Mesendoderm (in vitro differentiated cells): ENCODE measurements at regions not wholly inside any gene's neighbourhood (a gene's known extent, or its start where the extent isn't known, plus 50 kb on each side); places are given as distances from the start of the nearest gene placed in this dataset.
"Not testable (repeated sequence)": the region's sequence is repeated elsewhere in the genome, so short reads cannot be mapped to it uniquely, and the experiment has no call there.

ENCODE experiments used
- DNase-seq: peaks from one replicate; pipeline ENCODE4 v3.0.0; 2013
- H2AK5ac ChIP-seq: 2 replicates; pipeline ENCODE4 v1.6.1; 2013; ENCODE audit warnings: low read length, inconsistent platforms
- H2BK120ac ChIP-seq: 2 replicates; pipeline ENCODE4 v1.6.1; 2013; ENCODE audit warnings: low read depth, mild to moderate bottlenecking, low read length, moderate library complexity, mixed read lengths
- H2BK15ac ChIP-seq: replicated peaks from 2 replicates; pipeline ENCODE4 v1.6.1; 2013; ENCODE audit warnings: low read depth, mild to moderate bottlenecking, moderate library complexity
- H2BK5ac ChIP-seq: 2 replicates; pipeline ENCODE4 v1.6.1; 2013; ENCODE audit warnings: low read length, inconsistent platforms
- H3K18ac ChIP-seq: 2 replicates; pipeline ENCODE4 v1.6.1; 2013; ENCODE audit warnings: mild to moderate bottlenecking, low read length, mixed read lengths
- H3K23ac ChIP-seq: one replicate; pipeline ENCODE4 v1.6.1; 2013; ENCODE audit warnings: low read length
- H3K27ac ChIP-seq: 2 replicates; pipeline ENCODE4 v1.5.1; 2013; ENCODE audit warnings: low read depth, mild to moderate bottlenecking, inconsistent platforms, low read length, moderate library complexity
- H3K27me3 ChIP-seq: 2 replicates; pipeline ENCODE4 v1.6.1; 2013; ENCODE audit warnings: low read length, control low read depth, mild to moderate bottlenecking, inconsistent platforms; ENCODE audit not compliant: insufficient read depth, poor library complexity
- H3K36me3 ChIP-seq: 2 replicates; pipeline ENCODE4 v1.6.1; 2013; ENCODE audit warnings: low read length, inconsistent platforms; ENCODE audit not compliant: control insufficient read depth, insufficient read depth
- H3K4ac ChIP-seq: one replicate; pipeline ENCODE4 v1.6.1; 2013; ENCODE audit warnings: low read depth, mild to moderate bottlenecking, low read length, moderate library complexity
- H3K4me1 ChIP-seq: 2 replicates; pipeline ENCODE4 v1.6.1; 2013; ENCODE audit warnings: low read depth, low read length, inconsistent platforms; ENCODE audit not compliant: control insufficient read depth
- H3K4me2 ChIP-seq: 2 replicates; pipeline ENCODE4 v1.6.1; 2013; ENCODE audit warnings: low read length
- H3K4me3 ChIP-seq: 2 replicates; pipeline ENCODE4 v1.5.1; 2013; ENCODE audit warnings: mild to moderate bottlenecking, low read length
- H3K56ac ChIP-seq: one replicate; pipeline ENCODE4 v1.6.1; 2013; ENCODE audit warnings: low read length
- H3K79me1 ChIP-seq: 2 replicates; pipeline ENCODE4 v1.6.1; 2013; ENCODE audit warnings: low read length, inconsistent platforms
- H3K79me2 ChIP-seq: 2 replicates; pipeline ENCODE4 v1.6.1; 2013; ENCODE audit warnings: mild to moderate bottlenecking, low read length; ENCODE audit not compliant: control insufficient read depth, insufficient read depth
- H3K9ac ChIP-seq: 2 replicates; pipeline ENCODE4 v1.6.1; 2013; ENCODE audit warnings: low read length, inconsistent platforms
- H4K5ac ChIP-seq: one replicate; pipeline ENCODE4 v1.6.1; 2013; ENCODE audit warnings: low read length
- H4K8ac ChIP-seq: one replicate; pipeline ENCODE4 v1.6.1; 2013; ENCODE audit warnings: low read depth, mild to moderate bottlenecking, control low read depth, low read length, moderate library complexity
- WGBS: extraction: QIAGEN DNeasy Blood & Tissue Kit; methylation state at CpG from one replicate; pipeline ENCODE4 v1.1.7; 2013; ENCODE audit warnings: low lambda C conversion rate, missing lambda C conversion rate; ENCODE audit not compliant: insufficient coverage; ENCODE audit errors: extremely low coverage; 5-methylcytosine and 5-hydroxymethylcytosine counted together

DNA sequence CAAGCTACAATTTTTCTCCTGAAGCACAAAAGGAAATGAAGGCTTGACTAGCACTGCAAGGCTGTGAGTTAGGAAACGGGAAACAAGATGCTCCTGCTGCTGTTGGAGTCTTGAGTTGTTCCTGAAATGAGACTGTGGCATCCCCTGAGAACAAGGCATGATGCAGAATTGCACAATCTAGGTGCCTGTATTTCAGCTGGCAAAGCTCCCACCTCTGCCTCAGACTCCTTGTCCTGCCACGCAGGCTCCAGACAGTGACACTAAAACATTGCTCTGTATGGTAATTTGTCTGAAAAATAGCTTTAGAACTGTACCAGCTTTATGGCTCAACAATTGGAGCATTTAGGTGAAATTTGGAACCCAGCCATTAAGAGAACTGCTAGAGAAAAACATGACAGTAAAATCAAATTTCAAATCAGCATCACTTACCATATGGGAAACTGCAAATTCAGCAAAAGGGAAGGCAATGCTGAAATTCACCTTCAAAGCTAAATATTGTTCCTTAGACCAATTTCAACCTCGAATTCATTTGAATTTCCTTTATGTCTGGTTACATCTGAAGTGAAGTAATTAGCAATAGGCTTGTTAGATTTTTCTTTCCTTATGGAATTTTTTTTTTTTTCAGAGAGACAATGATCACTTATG is 103.4 kb downstream of the MFAP3L start:
- no peaks in the 10 kb centered on the region for H3K79me1 ChIP-seq
- no peak overlapping the region for H3K4ac ChIP-seq
- H4K5ac ChIP-seq: no peak overlapping the region
- peak overlapping the region; percentile 49 for H2BK5ac ChIP-seq
- no peak overlapping the region for H3K9ac ChIP-seq
- no peak overlapping the region for H2BK120ac ChIP-seq
- H3K4me3 ChIP-seq: no peak overlapping the region
- H3K4me2 ChIP-seq: no peak overlapping the region
- no peaks in the 10 kb centered on the region for H3K27me3 ChIP-seq
- H3K36me3 ChIP-seq: no peaks in the 10 kb centered on the region
- H3K56ac ChIP-seq: peak overlapping the region; percentile 22
- no peak overlapping the region for H4K8ac ChIP-seq
- no peak for DNase-seq
- H3K18ac ChIP-seq: peak overlapping the region; percentile 9
- no CpG with 5 or more reads among the region's 3 CpGs for WGBS
- no peak overlapping the region for H3K23ac ChIP-seq
- peaks cover 8% of the 10 kb centered on the region for H3K4me1 ChIP-seq
- H2AK5ac ChIP-seq: no peak overlapping the region
- H2BK15ac ChIP-seq: no peak overlapping the region
- no peak overlapping the region for H3K27ac ChIP-seq
- H3K79me2 ChIP-seq: no peaks in the 10 kb centered on the region

- H2AK5ac ChIP-seq: no peak overlapping the region
- no CpG with 5 or more reads among the region's 1 CpG for WGBS
- no peaks in the 10 kb centered on the region for H3K79me2 ChIP-seq
These were observed 104.5 kb downstream of the MFAP3L start for GRCh38 chr4:169921732-169922131.

GRCh38 chr4:169921237-169921636 is 105.0 kb downstream of the MFAP3L start:
- H4K8ac ChIP-seq: no peak overlapping the region
- no CpG with 5 or more reads among the region's 9 CpGs for WGBS

More at GRCh38 chr4:169921732-169922131, 104.5 kb downstream of the MFAP3L start:
- Histone ChIP-seq H3K4me2 (no peak overlapping the region), H3K23ac (no peak overlapping the region), H3K9ac (no peak overlapping the region), H3K4me3 (no peak overlapping the region), H3K56ac (no peak overlapping the region), H3K79me1 (no peaks in the 10 kb centered on the region), H3K4ac (peak overlapping the region; percentile 6), H2BK5ac (no peak overlapping the region), H4K8ac (no peak overlapping the region), H2BK15ac (no peak overlapping the region), H3K36me3 (no peaks in the 10 kb centered on the region), H3K18ac (peak overlapping the region; percentile 25), H3K27me3 (no peaks in the 10 kb centered on the region), H3K4me1 (peaks cover 8% of the 10 kb centered on the region), H3K27ac (no peak overlapping the region), H2BK120ac (peak overlapping the region; percentile 33), H4K5ac (no peak overlapping the region)
- DNase-seq: no peak

GRCh38 chr4:169919194-169920124 is 106.7 kb downstream of the MFAP3L start:
- not testable (repeated sequence) for H2AK5ac ChIP-seq, H3K79me1 ChIP-seq, H3K79me2 ChIP-seq, H3K4me2 ChIP-seq, H3K9ac ChIP-seq, H3K4me3 ChIP-seq, H3K4me1 ChIP-seq, H4K8ac ChIP-seq, H3K23ac ChIP-seq, H3K36me3 ChIP-seq, H3K27me3 ChIP-seq, H4K5ac ChIP-seq
- DNase-seq: peak; percentile 94
- Histone ChIP-seq H3K27ac (peak overlapping the region; percentile 99), H2BK120ac (peak overlapping the region; percentile 79), H3K18ac (peak overlapping the region; percentile 76), H2BK15ac (peak overlapping the region; percentile 79), H3K56ac (peak overlapping the region; percentile 62), H3K4ac (peak overlapping the region; percentile 59), H2BK5ac (peak overlapping the region; percentile 95)
- WGBS: no CpG with 5 or more reads among the region's 12 CpGs

More at GRCh38 chr4:169921237-169921636, 105.0 kb downstream of the MFAP3L start:
- H4K5ac ChIP-seq: no peak overlapping the region
- peaks cover 8% of the 10 kb centered on the region for H3K4me1 ChIP-seq
- DNase-seq: no peak
- H3K4me2 ChIP-seq: no peak overlapping the region
- H3K56ac ChIP-seq: peak overlapping the region; percentile 6
- H3K79me1 ChIP-seq: no peaks in the 10 kb centered on the region
- H3K23ac ChIP-seq: no peak overlapping the region
- H3K4ac ChIP-seq: no peak overlapping the region
- H3K18ac ChIP-seq: peak overlapping the region; percentile 25
- no peaks in the 10 kb centered on the region for H3K36me3 ChIP-seq
- no peak overlapping the region for H3K4me3 ChIP-seq
- H2BK15ac ChIP-seq: peak overlapping the region; percentile 87
- no peak overlapping the region for H2BK5ac ChIP-seq
- no peak overlapping the region for H3K27ac ChIP-seq
- H2BK120ac ChIP-seq: peak overlapping the region; percentile 33
- no peaks in the 10 kb centered on the region for H3K27me3 ChIP-seq
- no peaks in the 10 kb centered on the region for H3K79me2 ChIP-seq
- H3K9ac ChIP-seq: no peak overlapping the region
- H2AK5ac ChIP-seq: peak overlapping the region; percentile 9

DNA sequence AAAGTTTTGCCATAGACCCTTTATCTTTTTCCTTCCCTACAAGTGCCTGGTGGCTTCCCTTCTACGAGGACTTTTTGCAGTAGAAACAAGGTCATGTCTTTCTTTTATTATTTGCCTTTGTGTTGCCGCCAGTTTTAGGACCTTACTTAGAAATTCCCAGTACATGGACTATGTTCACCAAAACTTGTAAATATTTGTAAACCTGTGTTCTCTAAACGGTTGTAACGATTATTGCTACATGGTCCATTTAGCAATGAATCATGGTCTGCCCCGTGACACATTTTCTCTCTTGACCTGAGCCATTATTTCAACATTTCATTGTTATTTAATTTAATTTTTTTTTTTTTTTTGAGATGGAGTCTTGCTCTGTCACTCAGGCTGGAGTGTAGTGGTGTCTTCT is 110.7 kb downstream of the MFAP3L start:
- Histone ChIP-seq H3K27ac (no peak overlapping the region), H2BK120ac (no peak overlapping the region), H3K23ac (no peak overlapping the region), H3K56ac (no peak overlapping the region), H3K36me3 (no peaks in the 10 kb centered on the region), H2BK15ac (no peak overlapping the region), H3K79me1 (no peaks in the 10 kb centered on the region), H3K4me3 (no peak overlapping the region), H3K9ac (no peak overlapping the region), H3K18ac (no peak overlapping the region), H3K4me1 (peaks cover 1% of the 10 kb centered on the region), H3K79me2 (no peaks in the 10 kb centered on the region), H2AK5ac (no peak overlapping the region), H3K4ac (no peak overlapping the region), H3K4me2 (no peak overlapping the region), H3K27me3 (no peaks in the 10 kb centered on the region), H2BK5ac (no peak overlapping the region), H4K8ac (no peak overlapping the region), H4K5ac (no peak overlapping the region)
- no CpG with 5 or more reads among the region's 5 CpGs for WGBS
- DNase-seq: no peak
